Head of caudate nucleus (tissue), 42 donors: ENCODE measurements at regions not wholly inside any gene's neighbourhood (a gene's known extent, or its start where the extent isn't known, plus 50 kb on each side); places are given as distances from the start of the nearest gene placed in this dataset.

Experiments used
- DNase-seq, 42 donors: peaks; one replicate each; pipeline versions ENCODE4 v3.0.0 to v3.0.0-alpha.2; 2020 to 2021; ENCODE audit warnings: mixed read lengths in 7 of 42
- intact Hi-C: fragments of 100-400 bp; cut with DNase I; formaldehyde crosslinking; loops from one replicate; pipeline ENCODE4 v1.15.0; 2022

- no peak for DNase-seq
- intact Hi-C loops, result no loop called here
Measured at GRCh38 chrY:8547931-8548330, 789.3 kb upstream of the TSPY4 start.

GRCh38 chrY:8551323-8551722 is 785.9 kb upstream of the TSPY4 start:
- intact Hi-C loops, result no loop called here
- DNase-seq, result no peak

- DNase-seq, result no peak
- intact Hi-C loops, result no loop called here
Measured at GRCh38 chrY:8552168-8552805, 785.0 kb upstream of the TSPY4 start.

- intact Hi-C loops, result no loop called here
Measured at GRCh38 chrY:8553614-8554013, 783.6 kb upstream of the TSPY4 start.

GRCh38 chrY:8561385-8561784 is 775.9 kb upstream of the TSPY4 start:
- no peak for DNase-seq
- intact Hi-C loops, result no loop called here

More at GRCh38 chrY:8553614-8554013, 783.6 kb upstream of the TSPY4 start:
- no peak for DNase-seq

- intact Hi-C loops, result no loop called here
- DNase-seq, result peak in 15 of 42 donors; percentile 35 to 89 (median 60)
Measured at GRCh38 chrY:8562456-8563090, 774.7 kb upstream of the TSPY4 start.

- DNase-seq, result no peak
- intact Hi-C loops, result no loop called here
Measured at GRCh38 chrY:8564421-8564820, 772.8 kb upstream of the TSPY4 start.

- intact Hi-C loops, result no loop called here
- peak in 1 of 42 donors; percentile 42 for DNase-seq
Measured at GRCh38 chrY:8566198-8566597, 771.1 kb upstream of the TSPY4 start.

GRCh38 chrY:8570384-8570783 is 766.9 kb upstream of the TSPY4 start:
- no peak for DNase-seq

GRCh38 chrY:8572916-8573315 is 764.3 kb upstream of the TSPY4 start:
- intact Hi-C loops, result no loop called here
- no peak for DNase-seq

More at GRCh38 chrY:8570384-8570783, 766.9 kb upstream of the TSPY4 start:
- intact Hi-C loops, result no loop called here

GRCh38 chrY:8582277-8582850 is 754.9 kb upstream of the TSPY4 start:
- DNase-seq, result peak in 15 of 42 donors; percentile 11 to 90 (median 62)
- intact Hi-C loops, result no loop called here

- intact Hi-C loops, result no loop called here
Measured at GRCh38 chrY:8583191-8583590, 754.1 kb upstream of the TSPY4 start.

GRCh38 chrY:8590641-8591040 is 746.6 kb upstream of the TSPY4 start:
- intact Hi-C loops, result no loop called here
- DNase-seq, result no peak

More at GRCh38 chrY:8583191-8583590, 754.1 kb upstream of the TSPY4 start:
- peak in 14 of 42 donors; percentile 11 to 87 (median 57) for DNase-seq

GRCh38 chrY:8591821-8592516 is 745.3 kb upstream of the TSPY4 start:
- intact Hi-C loops, result no loop called here

GRCh38 chrY:8594657-8595056 is 742.6 kb upstream of the TSPY4 start:
- intact Hi-C loops, result no loop called here
- DNase-seq, result no peak

More at GRCh38 chrY:8591821-8592516, 745.3 kb upstream of the TSPY4 start:
- DNase-seq, result no peak

GRCh38 chrY:8599141-8599540 is 738.1 kb upstream of the TSPY4 start:
- intact Hi-C loops, result no loop called here

GRCh38 chrY:8610620-8611019 is 726.6 kb upstream of the TSPY4 start:
- DNase-seq, result no peak
- intact Hi-C loops, result no loop called here

More at GRCh38 chrY:8599141-8599540, 738.1 kb upstream of the TSPY4 start:
- peak in 2 of 42 donors; percentile 25 to 42 for DNase-seq

- no peak for DNase-seq
- intact Hi-C loops, result no loop called here
Measured at GRCh38 chrY:8611815-8612214, 725.4 kb upstream of the TSPY4 start.

GRCh38 chrY:8618302-8618701 is 719.0 kb upstream of the TSPY4 start:
- no peak for DNase-seq
- intact Hi-C loops, result no loop called here

GRCh38 chrY:8622156-8622555 is 715.1 kb upstream of the TSPY4 start:
- intact Hi-C loops, result no loop called here
- no peak for DNase-seq
